ENCODE measurements at regions not wholly inside any gene's neighbourhood (a gene's known extent, or its start where the extent isn't known, plus 50 kb on each side); places are given as distances from the start of the nearest gene placed in this dataset.

DNA sequence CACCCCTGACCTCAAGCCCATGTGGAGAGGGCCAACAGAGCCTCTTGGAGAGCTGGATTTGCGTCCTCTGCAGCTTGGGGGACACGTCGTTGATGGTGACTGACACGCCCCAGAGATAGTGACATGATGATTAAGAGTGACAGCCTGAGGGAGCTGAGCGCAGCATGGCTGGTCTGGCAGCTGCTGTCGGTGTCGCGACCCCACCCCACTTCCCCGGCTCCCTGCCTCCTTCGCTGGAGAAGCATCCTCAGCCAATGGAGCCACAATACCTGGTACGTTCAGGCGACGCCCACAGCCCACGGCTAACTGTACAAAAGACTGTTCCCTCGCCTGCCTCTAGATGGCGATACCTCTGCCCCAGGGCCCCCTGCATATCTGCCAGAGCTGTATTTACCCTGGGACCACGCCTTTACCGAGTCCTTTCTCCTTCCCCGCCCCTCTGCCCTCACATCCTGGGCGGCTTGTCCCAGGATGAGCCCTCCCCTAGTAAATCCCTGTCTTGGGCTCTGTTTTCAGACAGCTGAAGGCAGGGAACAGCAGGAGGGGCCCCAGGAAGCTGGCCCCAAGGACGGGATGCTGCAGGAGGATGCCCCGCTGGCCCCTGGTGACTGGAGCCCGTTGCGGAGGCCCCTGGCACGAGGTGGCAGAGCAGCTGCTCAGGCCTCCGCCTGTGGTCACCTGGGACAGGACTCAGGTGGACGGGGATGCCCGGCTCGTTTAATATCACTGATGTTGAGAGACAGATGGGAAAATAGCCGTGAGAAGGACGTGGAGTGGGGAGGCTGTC is 90.6 kb downstream of the RPS6KA4 start:
- Mint-ChIP-seq H3K4me3 (peak overlapping the region; percentile 81 to 89), H3K9me3 (peaks cover 0 to 5% of the 10 kb centered on the region in 2 donors), H3K27ac (peak overlapping the region; percentile 59), H3K36me3 (no peaks in the 10 kb centered on the region), H3K4me1 (peaks cover 23 to 25% of the 10 kb centered on the region in 2 donors), H3K27me3 (no peaks in the 10 kb centered on the region)
- DNase-seq (peak; percentile 68), ATAC-seq (replicated peaks) (peak; percentile 83 to 86)

DNA sequence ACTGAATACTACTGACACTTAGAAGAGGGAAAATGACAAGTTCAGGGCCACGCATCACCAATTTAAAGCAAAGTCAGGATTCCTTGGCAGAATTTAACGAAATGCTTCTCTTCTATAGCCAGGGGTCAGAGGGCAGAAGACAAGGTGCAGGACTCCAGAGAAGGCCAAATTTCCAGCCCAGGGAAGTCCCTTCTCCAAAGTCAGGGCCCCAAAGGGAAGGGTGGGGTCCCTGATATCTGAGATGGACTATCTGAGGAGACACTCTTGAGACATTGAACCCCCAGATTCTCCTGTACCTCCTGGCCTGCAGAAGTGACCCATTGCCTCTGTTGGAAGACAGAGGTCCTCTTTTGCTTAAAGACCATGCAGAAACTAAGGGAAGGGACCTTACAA is 91.2 kb downstream of the RPS6KA4 start:
- DNase-seq (no peak), ATAC-seq (replicated peaks) (no peak)
- no peaks in the 10 kb centered on the region for H3K36me3 Mint-ChIP-seq
- no peak overlapping the region for H3K27ac Mint-ChIP-seq
- H3K9me3 Mint-ChIP-seq, result peaks cover 0 to 3% of the 10 kb centered on the region in 2 donors
- H3K4me3 Mint-ChIP-seq, result peak overlapping the region in 1 of 2 donors; percentile 89
- H3K4me1 Mint-ChIP-seq, result peaks cover 23 to 25% of the 10 kb centered on the region in 2 donors
- H3K27me3 Mint-ChIP-seq, result no peaks in the 10 kb centered on the region

DNA sequence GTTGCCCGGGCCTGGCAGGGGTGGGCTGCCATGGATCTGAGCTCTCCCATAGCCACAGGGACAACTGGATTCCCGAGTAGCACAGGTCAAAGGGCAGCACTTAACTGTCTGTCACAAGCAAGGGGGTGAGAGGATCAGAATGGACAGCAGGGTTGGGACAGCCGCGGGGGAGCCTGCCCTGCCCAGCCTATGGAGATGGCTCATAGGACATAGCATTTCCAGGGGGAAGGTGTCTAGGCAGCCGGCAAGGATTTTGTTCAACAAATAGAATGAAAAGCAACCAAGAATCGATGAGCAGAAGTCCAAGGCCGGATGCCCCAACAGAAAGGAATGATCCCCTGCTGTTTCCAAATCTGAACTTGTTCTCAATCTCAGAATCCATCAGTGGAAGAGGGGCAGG is 92.9 kb downstream of the RPS6KA4 start:
- peaks cover 0 to 8% of the 10 kb centered on the region in 2 donors for H3K27me3 Mint-ChIP-seq
- peaks cover 23 to 25% of the 10 kb centered on the region in 2 donors for H3K4me1 Mint-ChIP-seq
- DNase-seq (no peak), ATAC-seq (replicated peaks) (no peak)
- peaks cover 0 to 3% of the 10 kb centered on the region in 2 donors for H3K9me3 Mint-ChIP-seq
- H3K36me3 Mint-ChIP-seq, result no peaks in the 10 kb centered on the region
- no peak overlapping the region for H3K27ac Mint-ChIP-seq
- H3K4me3 Mint-ChIP-seq, result no peak overlapping the region

DNA sequence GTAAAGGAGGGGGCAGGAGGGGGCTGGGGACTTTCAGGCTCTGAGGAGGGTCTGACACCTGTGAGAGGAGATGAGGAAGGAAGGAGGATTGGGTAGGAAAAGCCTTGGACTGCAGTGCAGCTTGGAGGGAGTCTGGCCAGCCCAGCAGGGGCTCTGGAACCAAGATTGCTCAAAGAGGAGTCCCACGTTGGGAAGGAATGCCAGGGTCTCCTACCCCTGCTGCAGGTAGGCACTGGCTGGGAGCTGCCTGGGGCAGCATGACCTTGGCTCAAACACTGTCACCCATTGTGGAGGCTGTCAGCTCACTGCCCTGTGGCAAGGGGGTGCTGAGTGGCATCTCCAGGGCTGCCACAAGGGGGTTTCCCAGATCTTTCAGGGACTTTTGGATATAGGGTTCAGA is 94.5 kb downstream of the RPS6KA4 start:
- DNase-seq (no peak), ATAC-seq (replicated peaks) (no peak)
- Mint-ChIP-seq H3K27me3 (peaks cover 0 to 8% of the 10 kb centered on the region in 2 donors), H3K9me3 (peaks cover 0 to 3% of the 10 kb centered on the region in 2 donors), H3K27ac (no peak overlapping the region), H3K36me3 (no peaks in the 10 kb centered on the region), H3K4me3 (no peak overlapping the region), H3K4me1 (peaks cover 13 to 16% of the 10 kb centered on the region in 2 donors)

DNA sequence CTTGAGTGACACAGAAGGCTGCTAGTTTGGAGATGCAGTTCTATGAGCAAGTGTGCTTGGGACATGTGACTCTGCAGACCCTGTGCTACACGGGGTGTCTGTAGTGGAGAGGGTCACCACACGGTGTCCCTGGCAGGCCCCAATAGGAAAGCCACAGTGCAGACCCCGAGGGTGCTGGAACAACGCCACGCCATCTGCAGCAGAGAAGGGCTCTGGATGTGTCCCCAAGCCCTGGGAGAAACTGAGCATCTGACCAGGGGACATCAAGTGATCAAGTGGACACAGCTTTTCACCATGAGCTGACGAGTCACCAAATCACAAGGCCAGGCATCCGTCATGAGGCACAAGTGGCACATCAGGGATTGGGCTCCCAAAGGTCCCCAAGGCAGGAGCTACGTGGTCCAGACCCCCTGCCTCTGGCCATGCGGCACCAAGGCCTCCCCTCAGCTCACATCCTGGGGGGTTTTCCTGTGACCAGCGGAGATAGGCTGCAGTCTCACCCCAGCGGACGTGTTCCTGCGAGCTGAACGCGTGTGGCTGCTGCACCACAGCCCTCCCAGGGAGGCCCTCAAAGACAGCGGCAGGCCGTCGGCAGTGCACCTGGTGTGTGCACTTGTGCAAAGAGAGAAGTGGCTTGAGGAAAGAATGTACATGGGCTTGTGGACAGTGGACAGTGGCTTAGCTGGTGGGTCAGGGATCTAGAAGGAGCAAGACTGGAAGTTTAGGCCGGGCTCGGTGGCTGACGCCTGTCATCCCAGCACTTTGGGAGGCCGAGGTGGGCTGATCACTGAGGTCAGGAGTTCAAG is 96.7 kb downstream of the RPS6KA4 start:
- Mint-ChIP-seq H3K4me1 (no peaks in the 10 kb centered on the region), H3K27ac (no peak overlapping the region), H3K27me3 (peaks cover 6 to 8% of the 10 kb centered on the region in 2 donors), H3K4me3 (no peak overlapping the region), H3K9me3 (peaks cover 0 to 3% of the 10 kb centered on the region in 2 donors), H3K36me3 (no peaks in the 10 kb centered on the region)
- ATAC-seq (replicated peaks) (no peak), DNase-seq (no peak)

DNA sequence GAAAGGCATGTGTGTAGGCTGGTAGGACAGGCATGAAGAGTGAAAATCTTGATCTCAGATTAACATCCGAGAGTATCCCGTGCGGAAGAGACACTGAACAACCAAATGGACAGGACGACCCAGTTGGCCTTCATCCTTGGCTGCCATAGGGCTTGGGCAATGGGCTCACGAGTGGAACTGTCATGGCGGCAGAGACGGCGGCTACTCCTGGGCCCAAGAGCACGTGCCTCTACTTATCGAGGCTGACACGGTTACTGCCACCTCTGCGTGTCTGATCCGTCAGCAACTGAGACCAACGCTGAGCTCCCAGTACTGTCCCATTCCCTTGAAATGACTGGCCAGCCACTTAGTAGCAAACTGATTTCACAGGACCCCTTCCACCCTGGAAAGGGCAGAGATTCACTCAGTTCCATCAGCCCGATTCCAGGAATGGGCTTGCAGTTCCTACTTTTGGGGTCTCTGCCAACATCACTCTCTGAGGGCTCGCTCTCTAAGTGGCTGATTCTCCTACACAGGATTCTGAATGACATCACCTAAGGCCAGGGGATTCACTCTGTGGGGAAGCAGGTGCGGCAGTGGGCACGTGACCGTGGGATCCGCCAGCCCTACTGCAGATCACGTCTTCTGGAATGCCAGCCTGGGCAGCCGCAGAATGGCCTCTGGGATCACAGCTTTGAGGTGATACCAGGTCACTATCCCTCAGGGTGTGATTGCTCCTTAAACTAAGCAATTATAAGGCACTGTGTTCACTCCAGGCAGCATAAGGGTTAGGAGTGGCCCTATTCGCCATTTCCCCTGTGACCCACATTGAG is 97.8 kb downstream of the RPS6KA4 start:
- ATAC-seq (replicated peaks) (no peak), DNase-seq (no peak)
- H3K27ac Mint-ChIP-seq, result no peak overlapping the region
- no peaks in the 10 kb centered on the region for H3K36me3 Mint-ChIP-seq
- H3K4me1 Mint-ChIP-seq, result no peaks in the 10 kb centered on the region
- H3K9me3 Mint-ChIP-seq, result peaks cover 0 to 3% of the 10 kb centered on the region in 2 donors
- no peak overlapping the region for H3K4me3 Mint-ChIP-seq
- peaks cover 6 to 8% of the 10 kb centered on the region in 2 donors for H3K27me3 Mint-ChIP-seq

DNA sequence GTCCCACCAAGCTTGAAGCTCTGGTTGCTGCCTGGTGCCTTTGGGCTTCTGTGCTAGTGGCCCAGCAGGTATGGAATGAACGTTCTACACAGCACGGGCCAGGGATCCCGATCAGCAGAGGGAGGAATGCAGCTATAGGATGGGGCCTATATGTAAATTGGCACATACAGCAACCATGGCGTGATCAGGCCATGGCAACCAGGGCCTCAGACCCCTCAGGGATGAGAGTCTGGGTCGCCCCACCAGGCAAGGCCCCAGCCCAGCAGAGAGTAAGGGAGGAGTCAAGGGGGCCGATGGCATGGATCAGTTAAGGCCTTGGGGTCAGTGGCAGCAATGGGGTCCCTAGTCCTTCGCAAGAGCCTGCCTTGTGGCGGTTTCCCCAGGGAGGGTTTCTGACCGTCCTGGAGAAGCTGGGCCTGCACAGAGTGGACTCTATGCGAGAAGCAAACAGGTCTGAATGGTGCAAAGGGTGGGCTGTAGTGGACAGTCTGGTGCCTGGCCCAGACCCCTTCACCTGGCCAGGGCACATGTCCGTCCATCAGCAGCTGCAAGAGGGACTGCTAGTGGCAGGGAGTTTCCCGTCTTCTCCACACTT is 98.2 kb upstream of the SLC22A11 start:
- no peaks in the 10 kb centered on the region for H3K4me1 Mint-ChIP-seq
- peaks cover 0 to 3% of the 10 kb centered on the region in 2 donors for H3K9me3 Mint-ChIP-seq

DNA sequence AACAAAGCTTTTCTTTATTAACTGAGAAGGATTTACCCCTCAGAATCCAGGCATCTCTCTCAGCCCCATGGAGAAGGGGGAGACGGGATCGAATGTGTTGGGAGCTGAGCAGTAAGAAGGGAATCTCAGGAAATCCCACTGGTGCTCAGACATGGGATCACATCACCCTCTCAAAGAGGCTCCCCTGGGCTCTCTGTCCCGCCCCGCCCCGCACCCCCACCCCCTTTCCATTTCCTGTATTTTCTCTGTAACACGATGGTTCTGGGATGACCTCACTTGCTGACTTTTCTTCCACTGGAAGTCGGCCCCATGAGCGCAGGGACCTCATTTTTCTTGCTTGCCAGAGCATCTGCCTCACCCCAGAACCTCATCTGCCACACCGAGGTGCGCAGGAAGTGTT is 96.7 kb upstream of the SLC22A11 start:
- no peak for ATAC-seq (replicated peaks)
- DNase-seq, result no peak
- H3K27me3 Mint-ChIP-seq, result peaks cover 6 to 8% of the 10 kb centered on the region in 2 donors
- H3K27ac Mint-ChIP-seq, result no peak overlapping the region
- no peak overlapping the region for H3K4me3 Mint-ChIP-seq
- H3K4me1 Mint-ChIP-seq, result no peaks in the 10 kb centered on the region
- H3K9me3 Mint-ChIP-seq, result no peaks in the 10 kb centered on the region
- no peaks in the 10 kb centered on the region for H3K36me3 Mint-ChIP-seq

More for the DNA sequence above, 98.2 kb upstream of the SLC22A11 start:
- Mint-ChIP-seq H3K36me3 (no peaks in the 10 kb centered on the region), H3K27me3 (peaks cover 6 to 8% of the 10 kb centered on the region in 2 donors), H3K27ac (no peak overlapping the region), H3K4me3 (no peak overlapping the region)
- ATAC-seq (replicated peaks) (no peak), DNase-seq (no peak)

DNA sequence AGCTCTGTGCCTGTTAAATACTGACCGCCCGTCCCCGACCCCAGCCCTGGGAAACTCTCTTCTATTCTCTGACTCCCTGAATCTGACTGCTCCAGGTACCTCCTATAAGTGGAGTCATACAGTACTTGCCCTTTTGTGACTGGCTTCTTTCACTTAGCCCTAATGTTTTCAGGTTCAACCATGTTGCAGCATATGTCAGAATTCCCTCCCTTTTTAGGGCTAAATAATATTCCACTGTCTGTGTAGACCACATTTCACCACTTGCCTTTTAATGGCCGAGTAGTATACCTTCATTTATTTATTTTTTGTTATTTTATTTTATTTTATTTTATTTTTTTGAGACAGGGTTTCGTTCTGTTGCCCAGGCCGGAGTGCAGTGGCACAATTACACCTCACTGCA is 96.1 kb upstream of the SLC22A11 start:
- no peaks in the 10 kb centered on the region for H3K36me3 Mint-ChIP-seq
- ATAC-seq (replicated peaks) (no peak), DNase-seq (no peak)
- no peak overlapping the region for H3K4me3 Mint-ChIP-seq
- no peaks in the 10 kb centered on the region for H3K9me3 Mint-ChIP-seq
- H3K27me3 Mint-ChIP-seq, result peaks cover 6 to 8% of the 10 kb centered on the region in 2 donors
- no peaks in the 10 kb centered on the region for H3K4me1 Mint-ChIP-seq
- H3K27ac Mint-ChIP-seq, result no peak overlapping the region

DNA sequence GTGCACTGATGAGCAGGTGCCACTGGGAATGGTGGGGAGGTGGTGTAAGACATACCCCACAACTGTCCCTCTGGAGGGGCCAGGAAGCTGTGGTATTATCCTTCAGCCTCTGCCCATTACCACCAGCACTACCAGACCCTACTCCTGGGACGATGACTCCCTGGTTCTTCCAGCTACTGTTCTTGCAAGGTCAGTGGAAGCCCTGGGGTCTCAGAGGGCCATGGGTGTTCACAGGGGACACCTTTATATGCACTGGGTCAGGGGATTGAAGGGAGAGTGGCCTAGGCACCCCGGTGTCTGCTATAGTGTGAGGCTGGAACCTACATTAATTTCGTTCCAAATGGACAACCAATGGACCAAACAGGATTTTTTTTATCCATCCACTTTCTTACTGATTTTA is 94.7 kb upstream of the SLC22A11 start:
- Mint-ChIP-seq H3K4me3 (no peak overlapping the region), H3K4me1 (no peaks in the 10 kb centered on the region), H3K27me3 (peaks cover 2 to 6% of the 10 kb centered on the region in 2 donors), H3K9me3 (no peaks in the 10 kb centered on the region), H3K36me3 (no peaks in the 10 kb centered on the region), H3K27ac (no peak overlapping the region)
- ATAC-seq (replicated peaks) (no peak), DNase-seq (no peak)

DNA sequence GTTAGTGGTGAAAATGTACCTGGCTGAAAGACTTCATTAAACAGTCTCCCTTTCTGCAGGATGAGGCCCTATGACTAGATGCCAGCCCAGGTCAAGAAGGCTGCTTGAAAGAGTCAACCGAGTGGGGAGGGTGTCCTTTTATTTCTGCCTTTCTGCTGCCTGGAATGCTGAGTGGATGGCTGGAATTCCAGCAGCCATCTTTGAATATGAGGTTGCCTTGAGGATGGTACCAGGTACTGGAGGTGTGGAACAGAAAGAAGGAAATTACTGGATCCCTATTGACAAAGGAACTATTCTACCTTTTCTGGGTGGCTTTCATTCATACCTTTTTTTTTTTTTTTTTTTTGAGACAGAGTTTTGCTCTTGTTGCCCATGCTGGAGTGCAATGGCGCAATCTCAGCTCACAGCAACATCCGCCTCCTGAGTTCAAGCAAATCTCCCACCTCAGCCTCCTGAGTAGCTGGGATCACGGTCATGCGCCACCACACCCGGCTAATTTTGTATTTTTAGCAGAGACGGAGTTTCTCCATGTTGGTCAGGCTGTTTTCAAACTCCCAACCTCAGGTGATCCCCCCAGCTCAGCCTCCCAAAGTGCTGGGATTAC is 89.5 kb upstream of the SLC22A11 start:
- no peak for ATAC-seq (replicated peaks)
- Mint-ChIP-seq H3K27ac (no peak overlapping the region), H3K27me3 (peaks cover 6 to 11% of the 10 kb centered on the region in 2 donors), H3K9me3 (peaks cover 3 to 5% of the 10 kb centered on the region in 2 donors), H3K4me3 (no peak overlapping the region), H3K36me3 (no peaks in the 10 kb centered on the region), H3K4me1 (no peaks in the 10 kb centered on the region)
- DNase-seq, result no peak

DNA sequence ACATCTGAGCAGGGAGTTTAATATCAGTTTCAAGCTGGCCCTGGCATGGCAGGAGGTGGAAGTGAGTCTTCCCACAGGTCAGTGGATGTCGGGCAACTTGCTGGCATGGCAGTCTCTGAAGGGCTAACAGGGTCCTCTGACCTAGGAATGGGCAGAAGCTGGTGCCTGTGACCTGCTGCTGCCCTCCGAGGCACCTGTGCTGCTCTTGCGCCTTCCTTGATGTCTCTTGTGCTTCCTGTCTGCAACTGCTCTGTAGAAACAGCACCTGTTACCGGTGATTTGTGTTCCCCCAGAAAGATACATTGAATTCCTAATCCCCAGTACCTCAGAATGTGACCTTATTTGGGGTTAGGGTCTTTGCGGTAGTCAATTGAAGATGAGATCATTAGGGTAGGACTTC is 86.5 kb upstream of the SLC22A11 start:
- Mint-ChIP-seq H3K4me3 (no peak overlapping the region), H3K4me1 (no peaks in the 10 kb centered on the region), H3K27me3 (peaks cover 12 to 22% of the 10 kb centered on the region in 2 donors), H3K9me3 (peaks cover 3 to 5% of the 10 kb centered on the region in 2 donors), H3K36me3 (no peaks in the 10 kb centered on the region), H3K27ac (no peak overlapping the region)
- ATAC-seq (replicated peaks) (no peak), DNase-seq (no peak)

DNA sequence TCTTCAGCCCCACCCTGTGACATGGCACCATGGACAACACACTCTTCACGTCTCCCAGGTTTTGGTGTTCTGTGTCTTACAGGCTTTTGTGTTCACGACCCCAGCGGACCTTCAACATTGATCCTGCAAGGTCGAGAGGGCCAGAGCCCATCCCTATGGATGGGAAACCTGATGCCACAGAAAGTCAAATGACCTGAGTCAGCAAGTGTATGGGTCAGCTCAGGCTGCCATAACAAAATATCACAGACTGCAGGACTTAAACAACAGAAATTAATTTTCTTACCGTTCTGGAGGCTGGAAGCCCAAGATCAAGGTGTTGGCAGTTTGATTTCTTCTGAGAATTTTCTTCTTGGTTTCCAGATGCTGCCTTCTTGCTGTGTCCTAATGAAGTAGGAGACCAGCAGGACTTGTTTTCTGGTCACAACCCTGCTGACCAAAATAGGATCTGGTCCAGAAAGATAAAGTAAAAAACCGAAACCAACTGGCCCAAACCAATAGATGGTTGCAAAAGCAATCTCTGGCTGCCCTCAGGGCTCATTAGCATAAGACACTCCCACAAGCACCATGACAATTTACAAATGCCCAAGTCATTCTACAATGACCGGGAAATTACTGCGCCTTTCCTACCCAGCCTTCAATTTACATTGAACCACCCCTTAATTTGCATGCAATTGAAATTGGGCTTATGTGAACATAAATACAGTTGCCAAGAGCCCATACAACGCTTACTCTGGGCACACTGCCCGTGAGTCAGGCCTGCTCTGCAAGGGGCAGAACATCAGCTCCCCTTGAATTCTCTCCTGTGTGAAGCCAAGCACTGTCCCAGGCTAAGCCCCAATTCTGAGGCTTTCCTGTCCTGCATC is 82.9 kb upstream of the SLC22A11 start:
- no peak for ATAC-seq (replicated peaks)
- H3K27ac Mint-ChIP-seq, result no peak overlapping the region
- H3K36me3 Mint-ChIP-seq, result no peaks in the 10 kb centered on the region
- peaks cover 18 to 39% of the 10 kb centered on the region in 2 donors for H3K27me3 Mint-ChIP-seq
- H3K4me3 Mint-ChIP-seq, result no peak overlapping the region
- DNase-seq, result no peak
- peaks cover 3 to 5% of the 10 kb centered on the region in 2 donors for H3K9me3 Mint-ChIP-seq
- no peaks in the 10 kb centered on the region for H3K4me1 Mint-ChIP-seq
